NCI-H187 (cell line): ENCODE measurements at regions not wholly inside any gene's neighbourhood (a gene's known extent, or its start where the extent isn't known, plus 50 kb on each side); places are given as distances from the start of the nearest gene placed in this dataset.
A peak's percentile ranks its signal among the peaks of the same experiment; 100 is the strongest.
"Not testable (repeated sequence)": the region's sequence is repeated elsewhere in the genome, so short reads cannot be mapped to it uniquely, and the experiment has no call there.

Experiments
- DNase-seq, 2 experiments: peaks; one replicate each; lab custom pipeline; 2025; lab: John Stamatoyannopoulos, UW

GRCh38 chr6:113202852-113203714 lies 654.1 kb upstream of the MARCKS start:
- peak; percentile 5 to 39 for DNase-seq

- DNase-seq = no peak
Observed at GRCh38 chr6:113203715-113204110, 653.4 kb upstream of the MARCKS start.

DNA sequence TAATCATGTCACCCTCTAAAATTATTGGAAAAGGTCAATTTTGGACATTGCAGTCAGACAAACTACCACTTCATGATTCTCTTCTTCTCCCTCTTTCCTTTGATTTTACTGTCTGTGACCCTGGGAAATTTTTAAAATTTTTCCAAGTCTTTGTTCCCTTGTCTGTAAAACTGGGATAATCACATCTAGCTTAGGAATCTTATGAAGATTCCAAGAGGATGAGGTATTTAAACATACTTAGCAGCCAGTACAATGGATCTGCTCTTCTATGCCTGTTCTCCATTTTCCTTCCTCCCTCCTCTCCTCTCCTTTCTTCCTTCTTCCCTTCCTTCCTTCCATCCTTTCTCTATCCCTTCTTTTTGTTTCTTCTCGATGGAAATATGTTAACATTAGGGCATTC lies 651.6 kb upstream of the MARCKS start:
- no peak for DNase-seq

DNA sequence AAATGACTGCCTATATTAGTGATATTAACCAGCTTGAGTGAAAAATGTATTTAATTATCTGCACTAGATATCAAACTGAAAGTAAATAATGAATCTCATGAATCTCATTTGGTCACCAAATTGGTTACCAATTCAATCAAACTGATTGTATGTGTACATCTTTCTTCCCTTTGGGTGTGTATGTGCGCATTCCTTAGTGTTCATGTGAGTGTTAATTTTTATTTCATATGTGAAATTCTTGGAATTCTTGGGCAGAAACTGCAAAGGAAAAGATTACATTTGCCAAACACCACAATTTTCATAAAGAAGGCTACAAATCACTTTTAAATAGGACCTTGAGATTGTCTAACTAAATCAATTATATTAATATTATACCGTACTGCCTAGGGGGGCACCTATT lies 648.4 kb upstream of the MARCKS start:
- no peak for DNase-seq

DNA sequence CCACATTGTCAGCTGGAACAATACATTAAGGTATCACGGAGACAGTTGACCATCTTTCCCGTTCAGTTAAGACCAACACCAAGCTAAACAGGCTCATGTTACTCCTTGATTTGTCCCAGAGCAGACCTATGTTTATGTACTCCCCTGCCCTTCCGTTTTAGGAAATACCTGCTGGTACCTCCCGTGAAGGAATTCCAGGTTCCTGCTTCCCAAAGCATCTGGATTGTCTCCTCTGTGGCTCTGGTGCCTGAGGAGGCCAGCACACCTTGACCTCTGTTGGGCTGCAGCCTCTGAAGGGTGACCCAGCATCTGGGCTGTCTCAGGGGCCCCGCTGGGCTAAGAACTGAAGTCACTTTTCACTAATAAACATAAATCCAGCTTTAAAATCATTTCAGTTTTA lies 647.8 kb upstream of the MARCKS start:
- DNase-seq = no peak

DNA sequence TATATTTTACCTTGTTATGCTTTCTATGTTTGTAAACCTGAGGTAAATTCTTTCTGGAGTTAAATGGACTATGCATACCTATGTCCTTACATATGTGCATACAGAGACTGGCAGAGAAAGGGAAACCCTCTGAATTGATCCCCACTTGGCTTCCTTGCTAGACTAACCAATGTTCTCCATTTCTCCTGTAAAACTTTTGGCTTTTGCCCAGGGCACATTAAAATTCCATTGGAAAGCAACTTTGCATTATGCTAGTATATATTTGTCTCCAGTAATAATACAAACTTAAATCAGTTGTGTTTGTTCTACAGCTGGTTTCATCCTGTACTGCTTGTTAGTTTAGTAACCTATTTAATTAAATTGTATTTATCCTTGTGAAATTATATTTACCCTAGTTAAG lies 646.0 kb upstream of the MARCKS start:
- no peak for DNase-seq

DNA sequence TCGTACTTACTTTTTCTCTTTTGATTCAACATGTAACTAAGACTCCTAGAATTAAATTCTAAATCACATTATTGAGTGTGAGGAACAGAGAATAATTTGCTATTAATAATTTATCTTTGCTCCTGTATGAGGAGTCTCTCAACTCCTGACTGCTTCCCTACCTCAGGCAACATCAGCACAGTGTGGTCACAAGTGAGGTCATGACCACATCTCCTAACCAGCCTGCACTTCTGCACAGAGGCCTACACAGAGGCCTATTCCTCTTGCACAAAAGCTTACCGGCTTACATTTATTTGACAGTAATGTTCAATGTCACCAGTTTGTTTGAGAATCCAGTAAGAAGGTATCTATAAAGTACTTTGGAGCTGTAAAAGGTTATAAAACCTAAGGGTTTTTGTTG lies 637.4 kb upstream of the MARCKS start:
- DNase-seq = no peak

DNA sequence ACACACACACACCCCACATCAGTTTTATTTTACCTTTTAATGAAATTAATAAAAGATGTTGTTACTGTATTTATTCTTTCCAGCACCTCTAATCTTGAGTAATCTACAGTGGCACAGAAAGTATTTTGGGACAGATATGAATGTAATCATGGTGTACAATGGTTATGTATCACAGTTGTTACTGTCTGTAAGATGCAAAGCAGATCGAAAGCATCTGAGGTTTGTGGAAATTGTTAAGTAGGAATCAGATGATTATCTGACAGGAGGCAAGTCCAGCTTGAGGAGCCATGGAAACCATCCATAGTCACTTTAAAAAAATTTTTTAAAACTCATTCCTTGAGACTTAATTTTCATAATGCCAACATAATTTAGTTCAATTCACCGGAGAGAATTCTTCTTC lies 636.3 kb upstream of the MARCKS start:
- DNase-seq = no peak

DNA sequence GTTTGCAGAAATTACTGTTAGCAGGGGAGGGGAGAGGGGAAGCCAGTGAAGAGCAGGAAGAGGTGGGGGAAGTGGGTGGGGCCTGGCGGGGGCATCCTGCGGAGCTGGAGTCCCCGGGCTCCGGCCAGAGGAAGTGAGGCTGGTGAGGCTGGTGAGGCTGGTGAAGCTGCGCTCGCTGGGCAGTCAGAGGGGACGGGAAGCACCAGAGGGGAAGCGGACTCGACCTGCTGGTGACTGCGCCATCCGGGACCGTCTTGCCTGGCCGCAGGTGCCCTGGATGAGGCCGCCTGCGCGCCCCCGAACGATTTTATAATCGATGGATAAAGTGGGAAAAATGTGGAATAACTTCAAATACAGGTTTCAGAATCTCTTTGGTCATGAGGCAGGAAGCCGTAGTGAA lies 635.3 kb upstream of the MARCKS start:
- DNase-seq = no peak

DNA sequence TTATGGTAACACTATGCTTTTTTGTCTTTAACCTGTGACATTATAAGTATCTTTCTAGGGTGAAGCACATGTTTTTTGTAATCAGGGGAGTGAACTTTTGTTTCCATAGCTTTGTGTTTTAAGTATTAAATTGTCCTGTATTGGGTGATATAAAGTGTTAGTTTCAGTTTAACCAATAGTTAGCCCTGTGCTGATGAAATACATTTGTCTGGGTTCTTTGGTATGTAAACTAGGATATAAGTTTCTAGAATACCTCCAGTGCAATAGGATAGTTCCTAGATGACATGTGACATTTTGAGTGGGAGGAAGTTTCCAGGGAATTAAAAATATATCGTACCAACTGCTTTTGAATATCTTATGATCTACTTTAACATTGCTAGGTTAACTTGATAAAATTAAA lies 611.0 kb upstream of the MARCKS start:
- DNase-seq = no peak

- DNase-seq = no peak
Observed at GRCh38 chr6:113248532-113248931, 608.6 kb upstream of the MARCKS start.

- DNase-seq = not testable (repeated sequence)
Observed at GRCh38 chr6:113254194-113254593, 603.0 kb upstream of the MARCKS start.

- DNase-seq = no peak
Observed at GRCh38 chr6:113258771-113259170, 598.4 kb upstream of the MARCKS start.

- no peak for DNase-seq
Observed at GRCh38 chr6:113271437-113271836, 585.7 kb upstream of the MARCKS start.

DNA sequence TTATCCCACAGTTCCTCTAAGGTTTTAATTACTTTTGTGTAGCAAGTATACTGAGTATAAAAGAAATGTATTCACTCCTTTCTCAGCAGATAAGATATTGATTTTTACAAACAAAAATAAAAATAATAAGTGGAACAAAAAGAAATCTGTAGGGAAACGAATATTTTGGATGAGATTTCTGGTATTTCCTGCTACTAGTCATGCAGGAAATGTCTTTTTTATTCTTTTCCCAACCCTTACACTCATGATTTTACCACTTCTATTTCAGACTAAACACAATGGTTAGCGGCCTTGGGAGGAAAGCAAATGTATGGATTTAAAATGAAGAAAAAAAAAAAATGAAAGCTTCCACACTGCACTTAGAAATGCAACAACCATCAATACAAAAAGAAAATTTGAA lies 580.5 kb upstream of the MARCKS start:
- no peak for DNase-seq

- no peak for DNase-seq
Observed at GRCh38 chr6:113277111-113277510, 580.0 kb upstream of the MARCKS start.

- DNase-seq = no peak
Observed at GRCh38 chr6:113281014-113281413, 576.1 kb upstream of the MARCKS start.

GRCh38 chr6:113281431-113281830 lies 575.7 kb upstream of the MARCKS start:
- no peak for DNase-seq

DNA sequence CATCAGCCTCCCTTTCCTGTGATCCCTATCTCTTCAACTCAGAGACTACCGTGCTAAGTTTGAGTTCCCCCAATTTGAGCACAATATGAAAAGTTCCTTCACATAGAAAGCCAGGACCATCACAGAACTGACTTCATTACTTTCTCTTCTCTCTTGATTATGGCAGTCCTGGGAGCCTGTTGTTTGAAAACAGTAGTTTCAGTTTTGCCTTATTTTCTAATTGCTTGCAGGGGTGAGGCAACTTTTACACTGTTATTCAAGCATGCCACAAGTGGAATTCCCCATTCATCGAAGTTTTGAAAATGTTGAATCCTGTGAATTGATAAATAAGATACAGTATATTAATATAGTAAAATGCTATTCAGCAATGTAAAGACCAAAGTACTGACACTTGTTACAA lies 569.7 kb upstream of the MARCKS start:
- DNase-seq = no peak

GRCh38 chr6:113288409-113288808 lies 568.7 kb upstream of the MARCKS start:
- DNase-seq = no peak

- DNase-seq = peak in 1 of 2 experiments; percentile 22
Observed at GRCh38 chr6:113289166-113289565, 568.0 kb upstream of the MARCKS start.

DNA sequence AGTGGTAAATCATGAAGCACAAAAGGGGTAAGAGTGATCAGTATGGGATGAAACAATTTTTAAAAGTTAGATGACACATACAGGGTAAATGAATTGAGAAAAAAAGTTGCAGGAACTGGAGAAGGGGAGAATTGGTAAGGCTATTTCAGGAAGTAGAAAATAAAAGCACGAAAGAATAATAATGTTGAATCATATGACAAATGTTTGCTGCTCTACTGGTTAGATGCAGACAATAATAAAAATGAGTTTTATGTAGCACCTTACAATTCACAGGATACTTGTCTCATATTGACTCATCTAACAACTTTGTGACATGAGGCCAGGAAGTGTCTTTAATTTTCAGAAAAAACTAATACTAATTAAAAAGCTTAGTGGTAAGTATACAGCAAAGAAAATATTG lies 566.5 kb upstream of the MARCKS start:
- no peak for DNase-seq

- no peak for DNase-seq
Observed at GRCh38 chr6:113291751-113292445, 565.2 kb upstream of the MARCKS start.
